Central memory CD8-positive, alpha-beta T cell (primary cell): ENCODE measurements at regions not wholly inside any gene's neighbourhood (a gene's known extent, or its start where the extent isn't known, plus 50 kb on each side); places are given as distances from the start of the nearest gene placed in this dataset.

ENCODE experiments used
- ATAC-seq: fragments of 150-1000 bp; cut with Tn5 transposase; replicated peaks from 2 replicates; pipeline ENCODE4 v1.10.0; 2022; ENCODE audit warnings: mild to moderate bottlenecking, moderate FRiP score, moderate number of reproducible peaks; ENCODE audit not compliant: poor library complexity, severe bottlenecking; ENCODE audit errors: extremely low read depth
- DNase-seq, 2 donors: peaks; one replicate each; pipeline ENCODE4 v3.0.0; 2021; ENCODE audit warnings: low spot score in 2 of 2
- H3K27ac Mint-ChIP-seq: one replicate; pipeline ENCODE4 v1.8.0; 2022; ENCODE audit warnings: low read depth, mild to moderate bottlenecking, moderate library complexity, mixed read lengths
- H3K27me3 Mint-ChIP-seq: one replicate; pipeline ENCODE4 v1.8.0; 2022; ENCODE audit warnings: mixed read lengths
- H3K36me3 Mint-ChIP-seq: one replicate; pipeline ENCODE4 v1.8.0; 2022; ENCODE audit warnings: mild to moderate bottlenecking, moderate library complexity, mixed read lengths; ENCODE audit not compliant: insufficient read depth
- H3K4me1 Mint-ChIP-seq: one replicate; pipeline ENCODE4 v1.8.0; 2022; ENCODE audit warnings: mixed read lengths
- H3K4me3 Mint-ChIP-seq: one replicate; pipeline ENCODE4 v1.8.0; 2022; ENCODE audit warnings: mild to moderate bottlenecking, moderate library complexity, mixed read lengths
- H3K9me3 Mint-ChIP-seq: one replicate; pipeline ENCODE4 v1.8.0; 2022; ENCODE audit warnings: mixed read lengths

- H3K9me3 Mint-ChIP-seq, result no peaks in the 10 kb centered on the region
- DNase-seq, result no peak
These were observed 211.2 kb downstream of the ABCC12 start for GRCh38 chr16:47944589-47944988.

GRCh38 chr16:47943235-47943634 is 212.6 kb downstream of the ABCC12 start:
- no peak for ATAC-seq
- H3K9me3 Mint-ChIP-seq, result no peaks in the 10 kb centered on the region
- DNase-seq, result no peak
- no peaks in the 10 kb centered on the region for H3K36me3 Mint-ChIP-seq
- no peak overlapping the region for H3K4me3 Mint-ChIP-seq
- no peaks in the 10 kb centered on the region for H3K4me1 Mint-ChIP-seq
- peaks cover 31% of the 10 kb centered on the region for H3K27me3 Mint-ChIP-seq
- H3K27ac Mint-ChIP-seq, result no peak overlapping the region

More at GRCh38 chr16:47944589-47944988, 211.2 kb downstream of the ABCC12 start:
- Mint-ChIP-seq H3K4me1 (no peaks in the 10 kb centered on the region), H3K27me3 (peaks cover 31% of the 10 kb centered on the region), H3K27ac (no peak overlapping the region), H3K4me3 (no peak overlapping the region), H3K36me3 (no peaks in the 10 kb centered on the region)
- ATAC-seq, result no peak

GRCh38 chr16:47940466-47940865 is 215.3 kb downstream of the ABCC12 start:
- ATAC-seq (no peak), DNase-seq (no peak)
- H3K36me3 Mint-ChIP-seq, result no peaks in the 10 kb centered on the region
- H3K27ac Mint-ChIP-seq, result no peak overlapping the region
- H3K4me3 Mint-ChIP-seq, result no peak overlapping the region
- peaks cover 25% of the 10 kb centered on the region for H3K27me3 Mint-ChIP-seq
- no peaks in the 10 kb centered on the region for H3K4me1 Mint-ChIP-seq
- H3K9me3 Mint-ChIP-seq, result no peaks in the 10 kb centered on the region

- Mint-ChIP-seq H3K27me3 (peaks cover 25% of the 10 kb centered on the region), H3K4me1 (no peaks in the 10 kb centered on the region), H3K9me3 (no peaks in the 10 kb centered on the region), H3K36me3 (no peaks in the 10 kb centered on the region), H3K27ac (no peak overlapping the region), H3K4me3 (no peak overlapping the region)
- DNase-seq (no peak), ATAC-seq (no peak)
These were observed 216.1 kb downstream of the ABCC12 start for GRCh38 chr16:47939680-47940079.

GRCh38 chr16:47938272-47938671 is 217.5 kb downstream of the ABCC12 start:
- H3K27ac Mint-ChIP-seq, result no peak overlapping the region
- no peaks in the 10 kb centered on the region for H3K36me3 Mint-ChIP-seq
- H3K27me3 Mint-ChIP-seq, result peaks cover 24% of the 10 kb centered on the region
- no peaks in the 10 kb centered on the region for H3K4me1 Mint-ChIP-seq
- ATAC-seq (no peak), DNase-seq (no peak)
- no peak overlapping the region for H3K4me3 Mint-ChIP-seq
- H3K9me3 Mint-ChIP-seq, result no peaks in the 10 kb centered on the region

GRCh38 chr16:47928008-47928407 is 227.8 kb downstream of the ABCC12 start:
- no peak overlapping the region for H3K27ac Mint-ChIP-seq
- H3K27me3 Mint-ChIP-seq, result no peaks in the 10 kb centered on the region
- ATAC-seq, result no peak
- no peak for DNase-seq
- H3K4me3 Mint-ChIP-seq, result no peak overlapping the region
- no peaks in the 10 kb centered on the region for H3K36me3 Mint-ChIP-seq
- H3K4me1 Mint-ChIP-seq, result no peaks in the 10 kb centered on the region
- no peaks in the 10 kb centered on the region for H3K9me3 Mint-ChIP-seq

- ATAC-seq, result no peak
- H3K27me3 Mint-ChIP-seq, result no peaks in the 10 kb centered on the region
- no peaks in the 10 kb centered on the region for H3K36me3 Mint-ChIP-seq
- no peaks in the 10 kb centered on the region for H3K4me1 Mint-ChIP-seq
- H3K4me3 Mint-ChIP-seq, result no peak overlapping the region
- no peak for DNase-seq
- no peak overlapping the region for H3K27ac Mint-ChIP-seq
- no peaks in the 10 kb centered on the region for H3K9me3 Mint-ChIP-seq
These were observed 228.5 kb downstream of the ABCC12 start for GRCh38 chr16:47927330-47927729.

- Mint-ChIP-seq H3K4me3 (no peak overlapping the region), H3K4me1 (no peaks in the 10 kb centered on the region), H3K36me3 (no peaks in the 10 kb centered on the region), H3K27ac (no peak overlapping the region), H3K27me3 (no peaks in the 10 kb centered on the region), H3K9me3 (no peaks in the 10 kb centered on the region)
- ATAC-seq, result no peak
- no peak for DNase-seq
These were observed 229.9 kb downstream of the ABCC12 start for GRCh38 chr16:47925811-47926460.

GRCh38 chr16:47924950-47925349 is 230.8 kb downstream of the ABCC12 start:
- no peaks in the 10 kb centered on the region for H3K9me3 Mint-ChIP-seq
- no peak overlapping the region for H3K4me3 Mint-ChIP-seq
- no peak overlapping the region for H3K27ac Mint-ChIP-seq
- H3K4me1 Mint-ChIP-seq, result no peaks in the 10 kb centered on the region
- no peak for ATAC-seq
- DNase-seq, result no peak
- H3K27me3 Mint-ChIP-seq, result peaks cover 3% of the 10 kb centered on the region
- H3K36me3 Mint-ChIP-seq, result no peaks in the 10 kb centered on the region

GRCh38 chr16:47921535-47921934 is 234.3 kb downstream of the ABCC12 start:
- H3K4me3 Mint-ChIP-seq, result no peak overlapping the region
- no peak for ATAC-seq
- H3K27ac Mint-ChIP-seq, result no peak overlapping the region
- H3K36me3 Mint-ChIP-seq, result no peaks in the 10 kb centered on the region
- peaks cover 11% of the 10 kb centered on the region for H3K27me3 Mint-ChIP-seq
- no peaks in the 10 kb centered on the region for H3K4me1 Mint-ChIP-seq
- DNase-seq, result no peak
- H3K9me3 Mint-ChIP-seq, result no peaks in the 10 kb centered on the region

- no peaks in the 10 kb centered on the region for H3K36me3 Mint-ChIP-seq
- no peaks in the 10 kb centered on the region for H3K9me3 Mint-ChIP-seq
- H3K4me1 Mint-ChIP-seq, result no peaks in the 10 kb centered on the region
- no peak overlapping the region for H3K4me3 Mint-ChIP-seq
- DNase-seq, result no peak
- no peak for ATAC-seq
- peaks cover 11% of the 10 kb centered on the region for H3K27me3 Mint-ChIP-seq
- no peak overlapping the region for H3K27ac Mint-ChIP-seq
These were observed 235.1 kb downstream of the ABCC12 start for GRCh38 chr16:47920709-47921108.

- DNase-seq (no peak), ATAC-seq (no peak)
- no peaks in the 10 kb centered on the region for H3K4me1 Mint-ChIP-seq
- H3K36me3 Mint-ChIP-seq, result no peaks in the 10 kb centered on the region
- H3K27ac Mint-ChIP-seq, result no peak overlapping the region
- H3K4me3 Mint-ChIP-seq, result no peak overlapping the region
- peaks cover 21% of the 10 kb centered on the region for H3K27me3 Mint-ChIP-seq
- H3K9me3 Mint-ChIP-seq, result no peaks in the 10 kb centered on the region
These were observed 238.7 kb downstream of the ABCC12 start for GRCh38 chr16:47917118-47917517.

- H3K9me3 Mint-ChIP-seq, result no peaks in the 10 kb centered on the region
- no peak for DNase-seq
- no peak overlapping the region for H3K4me3 Mint-ChIP-seq
- ATAC-seq, result no peak
- H3K4me1 Mint-ChIP-seq, result no peaks in the 10 kb centered on the region
- no peak overlapping the region for H3K27ac Mint-ChIP-seq
- no peaks in the 10 kb centered on the region for H3K36me3 Mint-ChIP-seq
- H3K27me3 Mint-ChIP-seq, result peaks cover 25% of the 10 kb centered on the region
These were observed 239.5 kb downstream of the ABCC12 start for GRCh38 chr16:47916266-47916665.
